Stimulated activated CD8-positive, alpha-beta memory T cell treated with anti-CD3 and anti-CD28 coated beads, Interleukin-4, amount 100 ng/mL, for 1 hour (primary cell): ENCODE measurements at regions not wholly inside any gene's neighbourhood (a gene's known extent, or its start where the extent isn't known, plus 50 kb on each side); places are given as distances from the start of the nearest gene placed in this dataset.

Experiments
- DNase-seq, 2 donors: peaks; one replicate each; pipeline ENCODE4 v3.0.0-alpha.2; 2020; ENCODE audit warnings: low read depth in 2 of 2, low spot score in 1 of 2

DNA sequence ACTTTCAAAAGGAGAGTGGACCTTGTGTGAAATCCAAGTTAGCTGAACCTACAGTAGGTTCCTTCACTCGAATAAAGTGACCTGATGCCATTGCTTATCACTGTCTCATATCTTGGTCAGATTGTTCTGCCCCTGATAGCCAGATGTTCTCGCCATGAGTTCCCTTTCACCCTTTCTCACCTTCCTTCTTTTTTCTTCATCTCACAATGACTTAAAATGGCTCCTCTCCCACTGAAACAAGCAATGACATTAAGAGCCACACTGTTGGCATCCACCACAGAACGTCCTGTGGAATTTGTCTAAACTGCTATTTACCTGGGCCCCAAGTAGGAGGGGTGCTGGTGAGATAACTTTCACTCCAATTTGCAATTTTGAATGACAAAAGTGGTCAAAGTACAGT, 227.6 kb upstream of the PPP1R2C start:
- DNase-seq: no peak

DNA sequence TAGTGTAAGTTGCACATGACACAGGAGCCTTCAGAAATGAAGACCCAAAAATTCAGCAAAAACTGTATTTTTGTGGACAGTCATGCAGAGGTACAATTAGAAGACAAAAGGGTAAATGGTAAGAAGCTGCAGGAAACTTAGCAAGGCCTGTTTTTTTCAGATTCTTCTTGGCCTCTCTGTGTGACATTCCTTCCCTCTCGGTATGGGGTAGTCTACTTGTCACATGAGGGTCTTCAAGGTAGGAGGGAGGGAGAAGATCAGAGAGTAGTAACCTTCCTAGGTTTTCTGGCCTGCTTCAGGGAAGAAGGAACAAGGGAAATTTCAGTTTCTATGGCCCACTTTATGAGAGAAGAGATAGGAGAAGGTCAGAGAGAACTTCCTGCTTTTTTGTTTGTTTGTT, 230.4 kb upstream of the PPP1R2C start:
- no peak for DNase-seq

DNA sequence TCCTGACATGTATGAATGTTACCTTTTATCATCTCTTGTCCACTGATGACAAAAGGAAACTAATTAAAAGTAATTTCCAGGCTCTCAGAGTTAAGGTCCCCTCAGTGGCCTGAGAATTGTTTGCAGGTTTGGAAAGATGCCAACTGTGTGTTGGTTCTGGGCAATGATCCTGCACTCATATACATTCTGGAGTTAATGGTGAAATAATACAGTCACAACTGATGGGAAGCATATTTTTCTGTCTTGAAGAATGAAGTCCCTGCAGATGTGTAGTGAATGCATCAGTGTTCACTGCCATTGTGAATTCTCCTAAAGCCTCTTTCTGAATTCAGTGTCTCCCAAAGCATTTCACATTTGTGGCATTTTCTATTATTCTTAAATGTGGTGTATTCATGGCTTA, 238.1 kb upstream of the PPP1R2C start:
- DNase-seq: no peak

- no peak for DNase-seq
Measured at GRCh38 chrX:43018031-43018430, 240.1 kb upstream of the PPP1R2C start.

GRCh38 chrX:43019021-43019420, 241.1 kb upstream of the PPP1R2C start:
- DNase-seq: no peak

DNA sequence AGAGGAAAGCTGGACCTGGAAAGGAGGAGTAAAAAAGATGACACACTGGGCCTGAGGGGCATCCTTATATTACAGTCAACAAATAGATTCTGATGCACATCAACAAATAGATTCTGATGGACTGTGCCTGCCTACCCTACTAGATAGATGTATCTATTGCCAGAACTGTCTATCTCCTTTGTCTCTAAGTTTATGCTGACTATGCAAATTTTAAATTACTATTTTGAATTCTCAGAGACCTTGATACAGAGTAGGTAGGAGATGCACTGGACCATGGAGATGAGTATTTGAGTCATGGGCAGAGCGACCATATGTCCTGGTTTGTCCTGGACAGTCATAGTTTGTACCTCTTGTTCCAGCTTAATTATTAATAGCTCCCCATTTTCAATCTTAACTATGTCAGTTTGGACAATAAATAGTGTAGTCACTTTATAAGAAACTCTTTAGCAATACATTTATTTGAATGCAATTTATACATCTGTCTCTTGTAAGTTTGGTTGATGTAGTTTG, 247.9 kb upstream of the PPP1R2C start:
- no peak for DNase-seq

GRCh38 chrX:43064096-43064495, 286.1 kb upstream of the PPP1R2C start:
- no peak for DNase-seq

GRCh38 chrX:43065978-43066377, 288.0 kb upstream of the PPP1R2C start:
- DNase-seq: no peak

GRCh38 chrX:43068639-43069038, 290.7 kb upstream of the PPP1R2C start:
- DNase-seq: no peak

- no peak for DNase-seq
Measured at GRCh38 chrX:43083016-43083415, 305.1 kb upstream of the PPP1R2C start.

GRCh38 chrX:43087830-43088229, 309.9 kb upstream of the PPP1R2C start:
- no peak for DNase-seq

GRCh38 chrX:43096830-43097229, 318.9 kb upstream of the PPP1R2C start:
- no peak for DNase-seq

DNA sequence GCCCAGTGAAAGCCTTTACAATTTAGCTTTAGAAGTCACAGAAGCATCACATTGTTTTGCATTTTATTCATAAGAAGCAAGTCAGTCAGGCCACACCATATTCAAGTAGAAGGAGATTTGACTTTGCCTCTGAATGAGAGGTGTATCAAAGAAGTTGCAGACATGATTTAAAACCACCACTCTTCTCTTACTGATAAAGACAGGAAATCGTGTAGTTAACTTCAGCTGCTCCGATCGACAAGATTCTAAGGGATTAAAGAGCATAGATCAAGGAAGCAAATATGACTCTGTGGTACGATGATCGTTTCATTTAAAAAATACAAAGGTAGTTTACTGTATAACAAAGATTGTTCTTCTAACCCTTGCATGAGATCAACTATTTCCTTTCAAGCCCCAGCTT, 328.0 kb upstream of the PPP1R2C start:
- DNase-seq: no peak

DNA sequence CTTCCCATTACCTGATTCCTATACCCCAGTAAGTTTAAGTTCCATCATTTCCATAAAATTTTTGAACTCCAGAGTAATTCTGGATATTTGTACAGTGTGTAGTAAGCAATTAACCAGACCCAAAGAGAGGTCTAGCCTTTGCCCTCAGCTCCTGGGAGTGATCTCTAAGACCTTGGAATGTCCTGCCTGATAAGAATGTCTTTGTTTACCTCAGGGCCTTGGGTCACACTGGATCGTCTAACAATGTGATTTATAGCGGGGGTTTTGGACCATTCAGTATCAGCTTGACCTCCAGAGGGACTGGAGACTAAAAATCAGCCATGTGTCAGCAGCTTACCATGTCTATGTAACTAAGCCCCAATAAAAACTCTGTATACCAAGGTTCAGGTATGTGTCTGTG, 330.9 kb upstream of the PPP1R2C start:
- DNase-seq: no peak

GRCh38 chrX:43121637-43122036, 343.7 kb upstream of the PPP1R2C start:
- no peak for DNase-seq

DNA sequence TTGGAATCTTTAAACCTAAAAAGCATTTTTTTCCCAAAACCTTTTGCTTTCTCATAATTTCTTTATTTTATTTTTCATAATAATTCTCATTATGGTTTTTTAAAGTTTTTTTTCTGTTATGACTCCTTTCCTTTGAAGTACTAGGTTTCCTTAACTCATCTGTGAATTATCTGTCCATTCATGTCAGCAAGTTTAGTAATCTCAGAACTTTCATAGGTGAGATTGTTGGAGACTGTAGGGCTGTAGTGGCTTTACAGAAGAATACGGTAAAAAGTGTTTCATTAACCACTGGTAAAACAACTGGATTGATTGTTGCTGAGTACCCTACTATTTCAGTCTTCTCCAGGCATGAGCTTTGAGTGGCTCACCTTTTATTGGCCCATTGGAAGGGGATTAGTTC, 361.7 kb upstream of the PPP1R2C start:
- DNase-seq: no peak

GRCh38 chrX:43140582-43140981, 362.6 kb upstream of the PPP1R2C start:
- no peak for DNase-seq

DNA sequence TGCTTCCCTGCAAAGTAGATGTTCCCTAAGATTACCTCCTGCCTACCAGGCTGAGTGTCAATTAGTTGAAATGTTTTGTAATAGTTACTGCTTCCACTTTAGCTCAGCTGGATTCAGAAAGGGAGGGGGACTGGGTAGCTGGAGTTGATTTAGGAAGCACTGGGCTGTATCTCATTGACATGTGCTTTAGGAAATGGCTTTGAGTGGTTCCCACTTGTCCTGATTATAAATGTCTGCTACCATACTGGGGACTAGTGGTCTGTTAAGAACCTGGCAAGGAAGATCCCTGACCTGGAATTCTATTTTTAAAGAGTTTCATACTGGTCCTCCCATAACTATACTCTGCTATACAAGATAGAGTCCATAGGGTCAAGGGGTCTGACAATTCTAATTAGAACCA, 363.9 kb upstream of the PPP1R2C start:
- DNase-seq: no peak

DNA sequence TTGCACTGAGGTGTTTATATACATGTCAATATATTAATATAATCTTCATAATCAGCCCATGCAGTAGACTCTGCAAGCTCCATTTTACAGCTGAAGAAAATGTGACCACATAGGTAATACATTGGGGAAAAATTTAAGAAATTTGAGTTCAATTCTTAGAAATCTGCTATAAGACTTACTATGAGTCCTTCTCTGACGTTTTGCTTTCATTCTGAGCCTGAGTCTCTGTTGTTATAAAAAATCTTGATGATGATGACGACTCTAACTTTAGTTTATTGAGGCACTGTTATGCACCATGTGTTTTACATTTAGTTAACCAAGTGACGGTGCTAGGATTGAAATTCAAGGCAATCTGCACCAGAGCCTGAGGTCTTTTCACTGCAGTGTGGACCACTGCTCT, 370.3 kb upstream of the PPP1R2C start:
- DNase-seq: no peak

- DNase-seq: no peak
Measured at GRCh38 chrX:43165343-43165920, 387.5 kb upstream of the PPP1R2C start.

- no peak for DNase-seq
Measured at GRCh38 chrX:43166874-43167273, 388.9 kb upstream of the PPP1R2C start.

DNA sequence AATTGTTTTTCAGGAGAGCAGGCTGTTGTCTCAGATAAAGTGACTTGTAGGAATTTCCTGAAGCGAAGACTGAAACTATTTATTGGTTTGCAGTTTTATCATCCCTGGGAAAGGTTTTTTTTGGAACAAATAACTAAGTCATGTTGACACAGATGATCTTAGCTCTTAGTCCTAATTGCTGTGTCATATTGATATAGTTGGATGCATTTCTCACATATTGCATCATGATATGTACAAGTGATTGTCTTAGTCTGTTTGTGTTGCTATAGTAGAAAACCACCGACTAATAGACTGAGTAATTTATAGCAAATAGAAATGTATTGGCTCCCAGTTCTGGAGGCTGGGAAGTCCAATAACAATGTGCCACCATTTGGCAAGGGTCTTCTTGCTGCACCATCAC, 397.5 kb upstream of the PPP1R2C start:
- DNase-seq: no peak

GRCh38 chrX:43176686-43177085, 398.7 kb upstream of the PPP1R2C start:
- DNase-seq: no peak

GRCh38 chrX:43188296-43188695, 410.3 kb upstream of the PPP1R2C start:
- DNase-seq: no peak
